GM18502 (cell line): ENCODE measurements at regions not wholly inside any gene's neighbourhood (a gene's known extent, or its start where the extent isn't known, plus 50 kb on each side); places are given as distances from the start of the nearest gene placed in this dataset.
A peak's percentile ranks its signal among the peaks of the same experiment; 100 is the strongest.
"Not testable (repeated sequence)": the region's sequence is repeated elsewhere in the genome, so short reads cannot be mapped to it uniquely, and the experiment has no call there.

Experiments
- ATAC-seq: cut with Tn5 transposase; IDR thresholded peaks from one replicate; pipeline ENCODE4 v1.9.1; 2021; ENCODE audit warnings: mild to moderate bottlenecking; ENCODE audit not compliant: unreplicated experiment, poor library complexity

DNA sequence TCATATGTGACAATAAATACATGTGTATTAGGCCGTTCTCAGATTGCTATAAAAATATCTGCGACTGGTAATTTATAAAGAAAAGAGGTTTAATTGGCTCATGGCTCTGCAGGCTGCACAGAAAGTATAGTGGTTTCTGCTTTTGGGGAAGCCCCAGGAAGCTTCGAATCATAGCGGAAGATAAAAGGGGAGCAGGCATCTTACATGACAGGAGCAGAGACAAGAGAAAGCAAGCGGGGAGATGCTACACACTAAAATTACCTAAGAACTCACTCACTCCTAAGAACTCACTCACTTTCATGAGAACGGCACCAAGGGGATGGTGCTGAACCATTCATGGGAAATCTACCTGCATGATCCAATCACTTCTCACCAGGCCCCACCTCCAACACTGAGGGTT is 284.9 kb downstream of the OTUD1 start:
- ATAC-seq, result no peak

DNA sequence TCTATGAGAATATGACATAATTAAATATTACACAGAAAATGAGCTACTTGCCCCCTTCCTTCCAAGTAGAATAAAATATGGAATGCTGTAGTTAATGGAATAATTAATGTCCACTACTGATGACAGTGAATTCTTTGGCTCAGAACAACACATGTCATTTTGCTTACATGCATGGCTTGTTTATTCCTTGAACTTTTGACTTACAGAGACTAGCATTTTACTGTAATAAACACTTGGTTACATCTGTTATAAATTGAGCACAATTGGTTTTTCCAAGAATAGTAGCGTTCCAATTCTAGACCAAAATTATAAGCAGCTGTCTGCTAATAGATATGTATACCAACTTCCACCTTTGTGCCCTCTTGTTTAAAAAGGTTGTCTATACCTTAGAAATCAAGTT is 286.7 kb downstream of the OTUD1 start:
- no peak for ATAC-seq

DNA sequence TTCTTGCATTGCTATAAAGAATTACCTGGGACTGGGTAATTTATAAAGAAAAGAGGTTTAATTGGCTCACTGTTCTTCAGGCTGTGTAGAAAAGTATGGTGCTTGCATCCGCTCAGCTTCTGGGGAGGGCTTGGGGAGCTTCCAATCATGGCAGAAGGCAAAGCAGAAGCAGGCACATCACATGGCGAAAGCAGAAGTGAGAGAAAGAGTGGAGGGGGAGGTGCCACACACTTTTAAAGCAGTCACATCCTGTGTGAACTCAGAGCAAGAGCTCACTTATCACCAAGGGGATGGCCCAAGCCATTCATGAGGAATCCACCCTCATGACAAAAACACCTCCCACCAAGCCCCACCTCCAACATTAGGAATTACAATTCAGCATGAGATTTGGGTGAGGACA is 303.5 kb downstream of the OTUD1 start:
- ATAC-seq, result peak; percentile 100

DNA sequence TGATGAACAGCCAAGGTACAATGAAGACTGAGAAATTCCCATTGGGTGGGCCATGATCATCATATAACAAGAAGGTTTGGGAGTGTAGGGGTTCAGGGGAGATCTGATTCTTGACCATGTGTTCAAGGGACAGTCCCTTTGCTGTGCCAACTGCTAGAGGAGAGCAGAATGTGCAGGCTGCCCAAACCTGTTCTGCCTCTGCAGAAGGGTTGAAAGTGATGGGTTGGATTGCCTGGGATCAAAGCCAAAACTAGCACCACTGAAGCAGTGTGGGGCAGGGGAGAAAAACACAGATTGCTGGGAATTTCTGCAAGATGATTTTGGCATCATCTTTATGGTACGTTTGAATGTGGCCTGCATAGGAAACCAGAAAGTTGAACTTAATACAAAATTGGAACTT is 303.9 kb downstream of the OTUD1 start:
- ATAC-seq, result peak; percentile 20

DNA sequence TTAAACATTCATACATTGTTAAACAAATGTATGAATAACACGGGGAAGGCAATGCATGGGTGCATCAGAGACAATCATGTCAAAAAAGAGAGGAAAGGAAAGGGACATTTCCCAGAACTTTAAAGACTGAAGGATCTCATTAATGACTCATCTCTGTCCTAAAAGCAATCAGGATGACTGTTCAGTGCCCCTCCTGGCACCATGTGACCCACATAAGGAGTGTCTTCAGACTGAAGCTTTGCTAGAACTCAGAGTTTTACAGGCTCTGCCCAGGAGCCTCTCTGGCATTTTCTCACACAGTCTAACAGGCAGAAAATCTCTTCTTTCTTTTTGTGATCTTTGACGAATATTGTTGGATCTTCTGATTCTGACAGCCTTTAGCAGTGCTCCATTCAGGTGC is 315.3 kb downstream of the OTUD1 start:
- no peak for ATAC-seq

DNA sequence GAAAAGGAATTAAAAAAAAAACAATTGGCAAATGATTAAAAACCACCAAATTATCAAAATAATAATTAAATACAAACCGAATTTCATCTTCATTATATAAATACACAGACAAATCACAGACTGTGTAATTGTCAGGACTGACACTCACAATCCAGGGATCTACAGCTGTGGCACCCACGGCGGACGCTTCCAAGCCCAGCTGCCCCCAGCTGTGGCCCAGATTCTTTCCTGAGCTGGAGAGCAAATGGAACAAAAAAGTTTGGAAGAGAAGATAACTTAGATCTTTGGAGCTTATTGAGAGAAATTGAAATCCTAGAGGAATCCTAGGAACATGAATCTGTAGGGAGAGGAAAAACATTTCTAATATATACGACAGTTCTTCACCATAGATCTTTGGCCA is 316.1 kb downstream of the OTUD1 start:
- ATAC-seq, result no peak

DNA sequence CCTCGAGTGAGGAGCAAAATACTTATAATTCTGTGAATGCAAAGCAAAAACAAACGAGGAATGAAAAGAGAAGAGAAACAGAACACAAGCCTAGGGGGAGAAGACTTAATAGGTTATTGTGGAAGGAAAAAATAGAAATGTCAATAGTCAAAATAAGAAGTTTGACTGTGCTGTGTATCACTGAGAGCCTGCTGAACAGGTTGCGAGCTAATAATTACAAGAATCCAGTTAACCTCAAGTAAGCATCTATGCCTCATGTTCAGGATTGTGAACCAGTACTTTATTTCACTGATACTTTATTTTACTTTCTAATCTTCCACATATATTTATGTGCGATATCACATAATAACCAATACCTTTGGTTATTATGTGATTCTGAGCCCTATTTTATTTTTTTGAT is 316.7 kb downstream of the OTUD1 start:
- no peak for ATAC-seq

DNA sequence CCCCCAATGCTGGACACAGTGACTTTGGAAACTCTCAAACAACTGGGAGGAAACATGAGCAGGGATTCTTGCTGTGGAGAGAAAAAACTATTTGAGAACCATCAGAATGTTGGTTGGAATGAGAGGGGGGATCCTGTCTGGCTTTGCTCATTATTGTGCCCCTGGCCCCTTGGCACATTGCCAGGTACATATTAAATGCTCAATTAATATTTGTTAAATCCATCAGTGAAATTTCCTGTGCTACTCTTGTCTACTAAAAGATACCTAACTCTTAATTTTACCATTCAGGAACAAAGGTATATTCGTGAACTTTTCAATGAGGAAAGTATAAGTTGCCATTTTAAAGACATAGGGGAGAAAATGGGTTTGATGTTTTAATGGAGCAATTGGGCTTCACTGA is 329.4 kb downstream of the OTUD1 start:
- ATAC-seq, result no peak

DNA sequence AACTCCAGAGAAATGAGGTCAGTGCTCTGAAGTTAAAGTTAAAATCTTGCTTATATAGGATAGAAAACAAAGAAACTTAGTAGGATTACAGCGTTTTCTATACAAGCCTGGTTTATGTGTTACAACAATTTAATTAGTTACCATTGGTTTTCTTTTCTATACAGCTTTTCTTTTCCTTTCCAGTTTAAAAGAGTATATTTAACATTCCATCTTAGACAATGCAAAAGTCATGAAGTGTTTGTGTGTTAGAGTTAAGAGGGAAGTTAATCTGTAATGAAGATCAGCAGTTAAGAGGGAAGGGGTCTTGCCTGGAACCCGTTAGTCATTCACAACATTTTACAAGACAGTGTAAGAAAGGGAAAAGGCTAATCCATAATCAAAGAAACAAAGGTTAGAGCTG is 338.3 kb downstream of the OTUD1 start:
- ATAC-seq, result no peak

DNA sequence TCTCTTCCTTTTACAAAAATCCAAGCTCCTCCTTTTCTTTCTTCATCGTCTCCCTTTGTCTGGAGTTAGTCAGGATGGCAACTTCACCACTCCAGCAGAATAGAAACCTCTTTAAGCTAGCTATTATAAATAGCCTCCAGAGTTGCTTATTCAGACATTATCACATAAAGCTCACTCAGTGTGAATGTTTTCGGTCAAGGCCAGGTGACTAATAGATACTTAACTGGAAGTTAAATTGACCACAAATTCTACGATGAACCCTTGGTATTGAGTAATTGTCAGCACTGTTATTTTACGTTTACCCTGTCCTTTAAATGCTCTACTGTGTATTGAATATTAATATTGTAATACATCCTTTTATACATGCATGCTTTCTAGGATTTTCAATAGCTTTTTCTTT is 340.4 kb downstream of the OTUD1 start:
- ATAC-seq, result no peak

DNA sequence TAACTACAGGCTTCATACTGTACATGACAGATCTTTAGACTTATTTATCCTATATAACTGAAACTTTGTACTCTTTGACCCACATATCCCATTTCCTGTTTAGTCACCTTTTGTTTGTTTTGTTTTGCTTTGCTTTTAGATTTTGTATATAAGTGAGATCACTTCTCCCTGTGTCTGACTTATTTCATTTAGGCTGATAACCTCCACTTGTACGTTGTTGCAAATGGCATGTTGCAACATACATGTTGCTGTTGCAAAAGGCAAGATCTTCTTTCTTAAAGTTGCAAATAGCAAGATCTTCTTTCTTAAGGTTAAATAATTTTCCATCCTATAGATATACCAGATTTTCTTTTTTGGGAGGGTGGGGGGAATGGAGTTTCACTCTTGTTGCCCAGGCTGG is 341.5 kb downstream of the OTUD1 start:
- ATAC-seq, result no peak

DNA sequence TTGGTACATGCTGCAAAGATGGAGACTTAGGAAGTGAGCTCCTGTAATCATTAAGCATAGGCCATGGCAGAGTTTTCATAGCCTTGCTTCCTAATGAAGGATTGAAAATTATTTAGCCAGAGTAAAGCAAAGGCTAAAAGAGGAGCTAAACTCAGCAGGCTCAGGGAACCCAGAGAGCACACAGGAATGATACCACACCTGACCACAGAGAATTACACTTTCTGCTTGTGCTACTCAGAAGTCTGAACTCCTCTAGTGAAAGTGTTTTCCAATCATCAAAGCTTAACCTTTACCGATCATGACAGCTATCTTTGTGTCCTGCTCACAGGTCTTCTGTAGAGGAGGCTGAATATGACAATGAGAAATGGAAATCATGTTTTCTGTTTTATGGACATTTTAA is 347.7 kb downstream of the OTUD1 start:
- no peak for ATAC-seq

DNA sequence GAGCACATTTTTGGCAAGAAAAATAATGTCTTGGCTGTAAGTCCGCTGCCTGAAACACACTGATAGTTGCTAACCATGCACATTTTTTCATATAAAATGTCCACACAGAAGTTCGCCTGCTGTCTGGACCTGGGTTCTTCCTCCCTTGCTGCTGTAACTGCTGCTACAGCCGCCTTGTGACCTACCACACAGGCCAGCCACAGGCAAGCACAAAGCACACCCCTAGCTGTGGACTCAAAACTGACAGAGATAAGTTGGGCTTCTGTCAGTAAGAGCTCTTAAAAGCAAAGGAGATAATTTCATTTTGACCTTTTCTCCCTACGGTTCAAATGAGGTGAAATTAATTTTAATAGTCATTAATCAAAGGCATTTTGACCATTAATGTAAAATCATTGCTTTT is 354.7 kb downstream of the OTUD1 start:
- ATAC-seq, result no peak

DNA sequence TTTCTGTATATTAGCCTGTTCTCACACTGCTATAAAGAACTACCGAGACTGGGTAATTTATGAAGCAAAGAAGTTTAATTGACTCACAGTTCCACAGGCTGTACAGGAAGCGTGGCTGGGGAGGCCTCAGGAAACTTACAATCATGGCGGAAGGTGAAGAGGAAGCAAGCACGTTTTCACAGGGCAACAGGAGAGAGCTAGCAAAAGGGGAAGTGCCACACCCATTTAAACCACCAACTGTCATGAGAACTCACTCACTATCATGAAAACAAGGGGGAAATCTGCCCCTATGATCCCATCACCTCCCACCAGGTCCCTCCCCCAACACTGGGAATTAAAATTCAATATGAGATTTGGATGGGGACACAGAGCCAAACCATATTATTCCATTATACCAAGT is 358.6 kb downstream of the OTUD1 start:
- ATAC-seq, result not testable (repeated sequence)

DNA sequence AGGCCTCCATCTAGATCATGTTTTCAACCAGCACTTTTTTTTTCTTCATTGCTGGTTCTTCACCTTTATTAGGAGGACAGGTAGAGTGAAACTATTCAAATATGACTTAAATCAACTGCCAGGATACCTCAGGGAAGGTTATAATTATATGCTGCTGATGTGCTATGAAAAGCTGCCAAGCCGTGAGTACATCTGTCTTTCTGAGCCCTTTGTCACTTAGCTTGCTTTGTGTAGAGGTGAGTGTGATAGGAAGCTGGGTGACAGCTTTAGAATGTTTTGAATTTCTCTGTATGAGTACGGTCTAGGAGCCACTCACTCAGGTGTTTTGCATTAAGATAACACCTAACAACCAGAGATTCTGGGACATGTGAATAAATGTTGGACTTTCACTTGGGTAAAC is 365.2 kb downstream of the OTUD1 start:
- no peak for ATAC-seq

DNA sequence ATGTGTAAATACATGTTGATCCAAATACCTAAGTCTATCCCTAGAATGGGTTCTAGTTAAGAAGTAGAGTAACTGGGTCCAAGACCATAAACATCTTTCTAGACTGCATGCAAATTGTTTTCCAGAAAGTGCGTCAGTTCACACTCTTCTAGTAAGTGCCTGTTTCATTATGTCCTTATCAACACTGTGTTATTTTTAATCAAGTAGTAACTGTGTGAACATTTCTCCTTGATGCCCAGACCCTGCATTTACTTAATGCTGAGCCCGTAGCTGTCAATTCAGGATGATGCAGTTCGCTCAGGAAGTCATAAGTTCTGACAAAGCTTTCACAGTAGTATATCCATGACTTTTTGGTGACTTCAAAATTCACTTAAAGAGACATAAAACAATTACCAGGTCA is 374.8 kb downstream of the OTUD1 start:
- ATAC-seq, result no peak

DNA sequence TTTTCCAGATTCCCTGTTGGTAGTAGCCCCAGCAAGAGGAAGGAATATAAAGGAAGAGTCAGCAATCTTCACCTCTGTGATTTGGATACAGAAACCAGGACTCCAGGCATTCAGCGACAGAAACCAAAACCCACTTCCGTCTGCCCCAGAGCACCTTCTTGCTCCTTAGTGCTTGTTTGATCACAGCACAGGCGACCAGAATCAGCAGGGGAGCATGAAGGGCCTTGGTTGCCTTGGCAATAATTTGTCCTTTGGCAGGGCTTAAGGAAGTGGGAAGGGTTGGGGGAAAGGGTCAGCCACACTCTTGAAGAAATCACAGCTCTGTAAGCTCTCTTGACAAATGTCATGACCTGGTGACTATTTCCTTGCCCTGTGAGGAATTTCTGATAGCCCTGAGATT is 379.6 kb downstream of the OTUD1 start:
- ATAC-seq, result no peak

DNA sequence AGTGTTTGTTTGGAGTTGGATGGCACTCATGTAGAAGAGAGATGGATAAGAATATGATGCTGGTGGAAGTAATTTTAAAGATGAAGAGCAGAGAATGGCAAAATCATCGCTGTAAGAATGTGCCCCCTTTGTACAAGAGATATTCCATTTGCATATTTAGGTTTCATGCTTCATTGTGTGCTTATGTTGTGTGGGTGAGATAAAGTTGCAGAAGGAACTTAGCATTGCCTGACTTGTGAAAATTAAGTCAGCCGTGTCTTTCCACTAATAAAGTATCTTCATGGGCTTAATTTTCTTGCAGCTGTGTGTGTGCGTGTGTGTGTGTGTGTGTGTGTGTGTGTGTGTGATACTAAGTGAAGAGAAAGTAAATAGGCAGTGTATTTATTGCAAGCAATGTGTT is 381.9 kb downstream of the OTUD1 start:
- no peak for ATAC-seq

DNA sequence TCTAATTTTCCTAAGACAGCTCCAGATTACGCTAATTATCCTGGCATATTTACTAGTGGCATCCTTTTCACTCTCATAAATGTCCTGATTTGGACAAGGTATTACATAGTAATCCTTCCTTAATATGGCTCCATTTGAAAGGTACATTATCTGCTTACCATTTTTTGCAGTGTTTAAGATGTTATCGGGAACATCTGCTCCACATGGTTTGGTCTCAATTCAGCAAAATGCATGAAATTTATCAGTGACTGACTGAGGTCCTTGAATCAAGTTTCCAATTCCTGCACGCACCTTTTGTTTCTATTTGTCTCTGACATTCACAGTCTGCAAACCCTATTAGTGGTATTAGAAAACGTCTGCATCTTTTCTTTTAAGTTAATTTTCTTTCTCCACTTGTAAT is 384.1 kb upstream of the KIAA1217 start:
- no peak for ATAC-seq

DNA sequence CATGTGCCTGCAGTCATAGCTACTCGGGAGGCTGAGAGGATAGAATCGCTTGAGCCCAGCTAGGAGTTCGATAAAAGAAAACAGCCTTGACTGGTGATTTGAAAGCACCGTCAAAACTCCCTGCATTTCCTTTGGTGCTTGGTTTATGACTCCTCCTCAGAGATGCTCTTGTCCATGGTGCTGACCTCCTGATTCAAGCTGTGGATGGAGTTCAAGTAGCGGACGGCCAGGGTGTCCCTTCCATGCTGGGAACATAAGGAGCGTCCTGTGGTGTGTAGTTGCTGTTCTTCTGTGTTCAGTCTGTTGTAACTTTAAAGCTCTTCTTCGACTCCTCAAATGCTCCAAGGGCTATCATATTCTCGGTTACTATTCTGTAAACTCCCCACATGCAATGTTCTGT is 382.5 kb upstream of the KIAA1217 start:
- no peak for ATAC-seq

DNA sequence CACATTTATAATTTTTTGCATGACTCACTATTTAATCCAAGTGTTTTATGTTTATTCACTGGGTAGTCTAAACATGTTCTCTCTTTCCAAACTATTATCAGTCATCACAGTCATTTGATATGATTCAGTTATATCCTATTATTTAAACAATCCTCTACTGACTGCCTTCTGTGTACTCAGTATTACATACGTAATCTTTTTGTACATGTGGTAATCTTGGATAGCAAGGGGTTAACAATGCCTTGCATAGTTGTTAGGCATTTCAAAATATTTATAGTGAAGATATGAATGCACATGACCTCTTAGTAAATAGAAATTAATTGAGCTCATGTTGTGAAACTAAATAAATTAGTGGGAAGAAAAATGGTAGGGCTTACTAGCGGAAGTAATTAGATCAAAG is 379.4 kb upstream of the KIAA1217 start:
- no peak for ATAC-seq

DNA sequence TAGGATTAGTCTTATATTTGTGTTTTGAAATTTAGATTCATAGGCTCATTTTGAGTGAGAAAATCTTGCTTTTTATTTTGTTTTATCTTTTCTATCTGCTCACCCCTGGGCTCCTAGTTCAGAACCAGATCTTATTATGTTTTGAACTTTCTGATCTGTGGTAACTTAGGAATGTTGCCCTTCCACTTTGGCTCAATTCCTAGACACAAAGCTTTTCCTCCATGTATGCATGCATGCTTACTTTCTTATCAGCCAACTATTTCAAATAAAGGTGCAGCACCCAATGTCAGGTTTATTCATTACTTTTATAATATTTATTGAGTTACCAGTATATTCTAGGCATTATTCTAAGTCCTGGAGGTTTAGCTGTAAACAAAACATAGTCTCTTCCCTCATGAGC is 374.8 kb upstream of the KIAA1217 start:
- ATAC-seq, result no peak

DNA sequence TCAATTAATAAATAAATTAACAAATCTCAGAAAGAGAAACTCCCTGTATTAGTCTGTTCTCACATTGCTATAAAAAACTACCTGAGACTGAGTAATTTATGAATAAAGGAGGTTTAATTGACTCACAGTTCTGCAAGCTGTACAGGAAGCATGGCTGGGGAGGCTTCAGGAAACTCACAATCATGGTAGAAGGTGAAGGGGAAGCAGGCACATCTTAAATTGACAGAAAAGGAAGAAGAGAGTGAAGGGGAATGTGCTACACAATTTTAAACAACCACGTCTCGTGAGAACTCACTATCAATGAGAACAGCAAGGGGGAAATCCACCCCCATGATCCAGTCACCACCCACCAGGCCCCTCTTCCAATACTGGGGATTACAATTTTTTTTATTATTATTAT is 358.3 kb upstream of the KIAA1217 start:
- ATAC-seq, result no peak

DNA sequence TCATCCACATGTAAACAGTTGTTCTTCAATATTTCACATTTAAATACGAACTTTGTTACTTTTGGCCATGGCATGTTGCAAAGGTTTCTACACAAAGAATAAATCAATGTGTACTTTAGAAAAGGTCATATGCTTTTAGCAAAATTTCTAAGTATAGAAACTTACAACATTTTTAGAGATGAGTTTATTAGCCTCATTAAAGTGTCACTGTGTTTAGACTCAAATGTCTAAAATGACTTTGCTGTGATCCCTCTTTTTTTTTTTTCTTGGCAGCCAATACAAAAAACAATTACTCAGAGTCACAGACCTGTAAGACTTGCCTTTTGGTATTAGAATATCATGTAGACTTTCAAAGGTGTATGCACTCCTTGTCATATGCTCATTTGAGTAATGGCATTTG is 349.3 kb upstream of the KIAA1217 start:
- no peak for ATAC-seq
